ENCODE measurements at regions not wholly inside any gene's neighbourhood (a gene's known extent, or its start where the extent isn't known, plus 50 kb on each side); places are given as distances from the start of the nearest gene placed in this dataset.

DNA sequence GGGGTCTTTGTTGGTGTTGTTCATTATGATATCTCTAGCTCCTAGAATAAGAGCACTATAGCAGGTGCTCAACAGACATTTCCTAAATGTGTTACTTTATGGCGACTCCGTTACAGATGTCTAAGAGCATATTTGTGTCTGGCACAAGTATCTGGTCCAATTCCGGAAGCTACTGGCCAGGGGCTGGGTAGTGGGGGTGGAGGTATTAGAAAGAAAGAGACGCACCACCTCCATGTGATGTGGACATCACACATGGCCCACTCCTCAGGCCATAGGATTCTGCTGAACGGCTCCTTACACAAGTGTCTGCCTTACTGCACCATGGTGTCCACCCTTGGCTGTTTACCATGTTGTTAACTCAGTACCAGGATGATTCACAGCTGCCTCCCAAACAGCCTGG, 296.8 kb upstream of the MKI67 start:
- intact Hi-C loops (cut with micrococcal nuclease), result no loop called here
- DNase-seq, result no peak
- no peaks in the 10 kb centered on the region for H3K36me3 Mint-ChIP-seq (ENCODE audit: low read depth)
- H3K27ac Mint-ChIP-seq, result no peak overlapping the region
- no peaks in the 10 kb centered on the region for H3K9me3 Mint-ChIP-seq
- no peaks in the 10 kb centered on the region for H3K27me3 Mint-ChIP-seq
- H3K4me3 Mint-ChIP-seq, result no peak overlapping the region
- H3K4me1 Mint-ChIP-seq, result no peaks in the 10 kb centered on the region

DNA sequence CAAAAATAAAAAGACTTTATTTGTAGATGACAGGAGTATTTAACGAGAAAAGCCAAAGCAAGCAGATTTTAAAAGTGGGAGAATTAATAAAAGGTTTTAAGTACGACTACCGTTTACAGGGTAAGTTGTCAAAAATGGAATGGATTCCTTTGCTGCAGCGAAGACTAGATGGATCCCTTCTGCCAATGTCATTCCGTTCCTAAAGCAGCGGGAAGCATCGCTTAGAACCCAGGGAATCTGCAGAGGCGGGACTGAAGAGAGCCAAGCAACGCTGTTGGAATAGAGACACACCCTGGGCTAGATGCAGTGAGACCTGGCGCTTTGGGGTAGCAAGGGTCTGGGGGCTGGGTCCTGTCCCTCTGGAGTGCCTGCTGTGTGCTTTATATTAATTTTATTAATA, 303.1 kb upstream of the MKI67 start:
- H3K36me3 Mint-ChIP-seq (ENCODE audit: low read depth), result no peaks in the 10 kb centered on the region
- intact Hi-C loops (cut with micrococcal nuclease), result no loop called here
- no peak overlapping the region for H3K4me3 Mint-ChIP-seq

DNA sequence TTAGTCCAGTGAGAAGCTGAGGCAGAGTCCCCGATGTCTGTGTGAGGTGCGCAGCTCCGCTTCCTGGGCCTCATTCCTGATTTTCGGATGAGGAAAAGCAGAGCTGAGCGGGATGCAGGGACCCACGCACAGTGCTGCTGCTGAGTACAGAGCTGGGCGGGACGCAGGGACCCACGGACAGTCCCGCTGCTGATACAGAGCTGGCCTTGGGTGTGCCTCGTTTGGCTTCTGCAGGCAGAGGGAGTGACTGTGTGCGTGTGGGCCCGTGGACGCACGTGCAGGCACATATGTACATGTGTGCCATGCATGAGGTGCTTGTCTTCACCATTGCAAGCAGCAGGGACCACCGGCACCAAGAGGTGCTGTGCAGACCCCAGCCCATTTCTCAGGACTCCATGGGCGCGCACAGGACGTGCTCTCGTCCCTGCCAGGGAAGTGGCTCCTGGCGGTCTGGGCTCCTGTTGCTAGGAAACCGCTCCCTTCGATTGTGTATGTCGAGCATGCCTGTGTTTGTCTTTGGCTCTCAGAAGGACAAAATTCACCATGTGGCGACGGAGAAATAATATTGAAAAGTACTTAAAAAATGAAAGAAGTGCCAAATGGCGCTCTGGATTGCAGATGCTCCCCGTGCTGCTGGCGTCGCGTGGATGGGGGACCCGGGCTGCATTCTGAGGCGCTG, 303.8 kb upstream of the MKI67 start:
- H3K27me3 Mint-ChIP-seq, result no peaks in the 10 kb centered on the region
- no peak for DNase-seq
- no peak overlapping the region for H3K4me3 Mint-ChIP-seq
- no peaks in the 10 kb centered on the region for H3K9me3 Mint-ChIP-seq
- intact Hi-C loops (cut with micrococcal nuclease), result no loop called here
- H3K36me3 Mint-ChIP-seq (ENCODE audit: low read depth), result no peaks in the 10 kb centered on the region
- H3K27ac Mint-ChIP-seq, result no peak overlapping the region
- no peaks in the 10 kb centered on the region for H3K4me1 Mint-ChIP-seq

More for the DNA sequence above, 303.1 kb upstream of the MKI67 start:
- Mint-ChIP-seq H3K27me3 (no peaks in the 10 kb centered on the region), H3K9me3 (no peaks in the 10 kb centered on the region), H3K27ac (no peak overlapping the region), H3K4me1 (no peaks in the 10 kb centered on the region)
- DNase-seq, result no peak

DNA sequence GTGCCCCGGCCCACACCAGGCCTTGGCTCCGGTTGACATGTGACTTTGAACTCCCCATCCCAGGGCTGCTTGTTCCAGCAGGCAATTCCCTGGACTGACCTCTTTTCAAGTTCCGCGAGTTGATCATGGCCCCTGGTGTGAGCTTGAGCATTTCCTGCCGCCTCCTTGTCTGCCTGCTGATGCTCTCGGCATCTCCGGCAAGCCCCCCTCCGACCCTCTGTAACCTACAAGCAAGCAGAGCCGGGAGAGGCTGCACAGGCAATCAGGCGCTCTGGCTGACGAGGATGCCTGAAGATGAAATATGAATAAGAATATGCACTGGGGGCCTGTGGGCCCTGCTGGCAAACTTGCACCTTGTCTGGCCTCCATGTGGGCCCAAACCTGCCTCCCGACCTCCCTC, 304.9 kb upstream of the MKI67 start:
- Mint-ChIP-seq H3K9me3 (no peaks in the 10 kb centered on the region), H3K27ac (no peak overlapping the region), H3K4me3 (no peak overlapping the region), H3K27me3 (no peaks in the 10 kb centered on the region), H3K4me1 (no peaks in the 10 kb centered on the region), H3K36me3 (ENCODE audit: low read depth) (no peaks in the 10 kb centered on the region)
- no peak for DNase-seq
- intact Hi-C loops (cut with micrococcal nuclease), result no loop called here

DNA sequence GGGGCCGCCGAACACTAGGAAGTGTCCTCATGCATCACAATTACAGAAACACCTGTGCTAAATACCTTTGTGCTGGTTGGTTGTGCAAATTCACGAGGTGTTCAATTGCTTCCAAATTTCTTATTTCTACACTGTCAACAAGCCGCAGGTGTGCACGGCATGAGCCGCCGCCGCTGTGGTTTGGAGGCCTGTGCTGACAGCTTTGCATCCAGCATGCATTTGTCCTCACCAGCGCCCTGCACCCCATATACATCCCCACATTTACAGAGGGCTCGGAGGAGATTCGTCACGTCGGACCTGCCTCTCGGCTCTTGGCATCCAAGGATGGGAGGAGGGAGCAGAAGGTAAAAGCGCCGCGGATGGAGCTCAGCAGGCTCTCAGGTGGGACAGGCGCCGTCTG, 305.3 kb upstream of the MKI67 start:
- no peak overlapping the region for H3K4me3 Mint-ChIP-seq
- H3K36me3 Mint-ChIP-seq (ENCODE audit: low read depth), result no peaks in the 10 kb centered on the region
- DNase-seq, result no peak
- intact Hi-C loops (cut with micrococcal nuclease), result no loop called here
- no peaks in the 10 kb centered on the region for H3K4me1 Mint-ChIP-seq
- H3K27ac Mint-ChIP-seq, result no peak overlapping the region
- no peaks in the 10 kb centered on the region for H3K9me3 Mint-ChIP-seq
- H3K27me3 Mint-ChIP-seq, result no peaks in the 10 kb centered on the region

DNA sequence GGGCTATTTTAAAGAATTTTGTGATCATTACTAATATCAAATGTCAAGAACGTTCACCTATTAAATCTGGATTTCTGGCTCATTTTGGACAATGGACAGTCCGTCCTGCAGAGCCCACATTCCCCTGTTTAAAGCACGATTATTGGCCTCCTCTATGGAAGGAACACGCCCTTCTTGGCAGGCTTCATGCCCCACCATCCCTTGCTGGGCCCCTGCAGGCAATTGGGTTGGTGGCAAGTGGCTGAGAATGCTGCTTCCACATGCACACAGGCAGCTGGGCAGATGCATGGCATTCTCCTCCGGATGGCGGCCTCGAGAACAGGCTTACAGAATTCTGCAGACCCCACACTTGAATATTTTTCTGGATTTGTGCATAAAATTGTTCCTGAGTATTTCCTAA, 305.8 kb upstream of the MKI67 start:
- H3K27me3 Mint-ChIP-seq, result no peaks in the 10 kb centered on the region

DNA sequence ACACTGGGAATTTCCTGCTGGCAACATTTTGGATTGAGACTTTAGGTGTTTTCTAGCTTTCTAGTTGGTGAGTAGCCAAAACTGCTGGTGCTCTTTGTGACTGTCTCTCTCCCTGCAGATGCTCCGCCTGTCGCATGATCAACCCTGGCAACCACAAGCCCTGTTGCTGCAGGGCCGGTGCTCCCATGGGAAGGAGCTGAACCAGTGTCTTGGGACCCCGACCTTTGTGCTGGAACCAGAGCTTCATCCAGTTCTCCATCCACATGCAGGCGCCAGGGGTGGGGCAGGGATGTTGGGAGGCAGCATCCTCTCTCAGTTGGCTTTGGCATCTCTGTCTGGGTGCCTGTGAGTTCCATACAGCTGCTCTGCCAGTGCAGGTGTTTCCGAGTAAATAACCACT, 306.2 kb upstream of the MKI67 start:
- H3K27ac Mint-ChIP-seq, result no peak overlapping the region
- H3K27me3 Mint-ChIP-seq, result no peaks in the 10 kb centered on the region
- H3K9me3 Mint-ChIP-seq, result no peaks in the 10 kb centered on the region
- H3K4me1 Mint-ChIP-seq, result no peaks in the 10 kb centered on the region
- intact Hi-C loops (cut with micrococcal nuclease), result no loop called here
- no peak for DNase-seq
- H3K4me3 Mint-ChIP-seq, result no peak overlapping the region
- H3K36me3 Mint-ChIP-seq (ENCODE audit: low read depth), result no peaks in the 10 kb centered on the region

More for the DNA sequence above, 305.8 kb upstream of the MKI67 start:
- Mint-ChIP-seq H3K9me3 (no peaks in the 10 kb centered on the region), H3K4me3 (no peak overlapping the region), H3K4me1 (no peaks in the 10 kb centered on the region), H3K36me3 (ENCODE audit: low read depth) (no peaks in the 10 kb centered on the region), H3K27ac (no peak overlapping the region)
- intact Hi-C loops (cut with micrococcal nuclease), result no loop called here
- DNase-seq, result no peak

DNA sequence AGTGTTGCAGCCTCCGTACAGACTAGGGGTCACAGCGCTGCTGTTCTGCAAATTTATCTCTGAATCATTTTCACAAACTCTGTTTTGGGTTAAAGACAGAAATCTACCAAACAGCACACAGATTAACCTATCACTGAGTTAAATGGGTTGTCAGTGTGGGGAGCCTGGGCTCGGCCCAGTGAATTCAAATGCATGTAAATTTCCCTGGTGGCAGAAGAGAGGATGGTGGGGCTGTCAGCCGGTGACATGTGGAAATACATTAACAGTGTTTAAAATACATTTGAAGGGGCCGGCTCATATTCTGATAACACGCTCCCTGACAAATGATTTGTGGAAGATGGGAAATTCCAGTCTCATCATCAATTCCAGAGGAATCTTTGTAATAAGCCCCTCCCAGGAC, 309.6 kb upstream of the MKI67 start:
- H3K27ac Mint-ChIP-seq, result no peak overlapping the region
- DNase-seq, result no peak
- no peaks in the 10 kb centered on the region for H3K27me3 Mint-ChIP-seq
- intact Hi-C loops (cut with micrococcal nuclease), result no loop called here
- no peaks in the 10 kb centered on the region for H3K36me3 Mint-ChIP-seq (ENCODE audit: low read depth)
- H3K9me3 Mint-ChIP-seq, result no peaks in the 10 kb centered on the region
- H3K4me3 Mint-ChIP-seq, result no peak overlapping the region
- no peaks in the 10 kb centered on the region for H3K4me1 Mint-ChIP-seq

DNA sequence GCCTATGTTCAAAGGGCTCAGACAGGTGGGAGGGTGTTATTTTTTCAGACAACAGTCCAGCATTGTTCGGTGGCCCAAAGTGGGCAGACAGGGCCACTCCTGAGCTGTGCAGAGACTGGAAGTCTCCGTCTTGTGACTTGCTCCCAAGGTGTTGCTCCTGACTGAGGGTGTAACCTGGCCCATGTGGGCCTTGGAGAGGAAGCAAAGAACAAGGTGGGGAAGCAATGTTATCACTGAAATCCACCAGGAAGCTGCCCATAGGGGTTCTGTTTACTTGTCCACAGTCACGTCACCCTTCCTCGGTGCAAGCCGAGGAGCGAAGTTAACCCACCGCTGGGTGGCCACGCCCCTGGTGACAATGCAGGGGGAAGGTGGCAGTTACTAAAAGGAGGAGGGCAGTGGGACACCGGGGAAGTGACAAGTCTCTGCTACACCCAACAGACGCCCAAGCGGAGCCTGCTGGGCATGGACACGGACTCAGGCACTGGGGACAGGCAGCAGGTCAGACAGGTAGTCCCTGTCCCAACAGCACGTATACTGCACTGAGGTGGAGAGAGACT, 311.6 kb upstream of the MKI67 start:
- Mint-ChIP-seq H3K4me1 (no peaks in the 10 kb centered on the region), H3K9me3 (no peaks in the 10 kb centered on the region), H3K27ac (no peak overlapping the region), H3K36me3 (ENCODE audit: low read depth) (no peaks in the 10 kb centered on the region), H3K27me3 (peaks cover 2% of the 10 kb centered on the region), H3K4me3 (no peak overlapping the region)
- intact Hi-C loops (cut with micrococcal nuclease), result no loop called here
- no peak for DNase-seq

DNA sequence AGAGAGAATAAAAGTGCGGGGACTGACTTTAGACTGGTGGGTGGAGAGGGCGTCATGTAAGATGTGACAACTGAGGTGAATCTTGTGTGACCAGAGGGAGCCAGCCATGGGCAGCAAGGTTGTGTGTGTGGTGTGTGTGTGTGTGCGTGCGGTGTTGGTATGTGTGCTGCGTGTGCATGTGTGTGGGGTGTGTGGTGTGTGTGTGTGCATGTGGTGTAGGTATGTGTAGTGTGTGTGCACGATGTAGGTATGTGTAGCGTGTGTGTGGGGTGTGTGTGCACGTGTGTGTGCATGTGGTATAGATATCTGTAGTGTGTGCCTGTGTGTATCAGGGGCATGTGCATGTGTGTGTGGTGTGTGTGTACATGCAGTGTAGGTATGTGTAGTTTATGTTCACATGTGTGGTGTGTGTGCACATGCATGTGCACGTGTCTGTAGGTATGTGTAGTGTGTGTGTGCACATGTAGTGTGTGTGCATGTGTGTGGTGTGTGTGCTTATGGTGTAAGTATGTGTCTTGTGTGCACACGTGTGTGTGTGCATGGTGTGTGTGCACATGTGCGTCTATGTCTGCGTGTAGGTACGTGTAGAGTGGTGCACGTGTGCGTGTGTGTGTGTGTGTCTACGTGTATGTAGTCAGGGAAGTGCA, 312.3 kb upstream of the MKI67 start:
- no peak for DNase-seq
- intact Hi-C loops (cut with micrococcal nuclease), result no loop called here
- Mint-ChIP-seq H3K9me3 (no peaks in the 10 kb centered on the region), H3K4me3 (no peak overlapping the region), H3K4me1 (no peaks in the 10 kb centered on the region), H3K36me3 (ENCODE audit: low read depth) (no peaks in the 10 kb centered on the region), H3K27ac (no peak overlapping the region), H3K27me3 (peaks cover 2% of the 10 kb centered on the region)

DNA sequence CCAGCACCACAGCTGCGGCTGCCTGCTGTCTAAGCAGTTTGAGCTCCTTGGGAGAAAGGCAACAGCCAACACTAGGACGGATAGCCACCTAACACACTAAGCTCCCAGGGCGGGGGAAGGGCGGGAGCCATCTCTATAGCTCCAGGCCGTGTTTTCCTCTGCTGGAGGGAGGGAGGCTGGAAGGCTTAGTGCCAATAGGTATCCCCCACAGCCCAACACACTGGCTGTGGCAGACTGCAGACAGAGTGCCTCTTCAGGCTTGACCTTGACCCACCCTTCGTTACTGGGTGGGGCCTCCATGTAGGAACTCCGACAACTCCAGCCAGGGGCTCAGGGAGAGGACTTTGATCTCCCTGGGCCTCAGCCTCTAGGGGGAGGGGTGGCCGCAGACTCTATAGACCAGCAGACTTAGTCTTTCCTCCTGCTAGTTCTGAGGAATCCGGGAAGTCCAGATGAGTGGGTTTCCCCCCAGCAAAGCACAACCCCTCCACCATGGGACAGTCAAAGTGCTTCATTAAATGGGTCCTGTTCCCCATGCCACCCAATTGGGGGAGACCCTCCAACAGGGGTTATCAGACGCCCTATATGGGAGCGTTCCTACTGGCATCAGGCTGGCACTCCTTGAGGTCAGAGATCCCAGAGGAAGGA, 314.4 kb upstream of the MKI67 start:
- intact Hi-C loops (cut with micrococcal nuclease), result no loop called here
- no peak overlapping the region for H3K4me3 Mint-ChIP-seq
- H3K9me3 Mint-ChIP-seq, result no peaks in the 10 kb centered on the region
- H3K36me3 Mint-ChIP-seq (ENCODE audit: low read depth), result no peaks in the 10 kb centered on the region
- peaks cover 2% of the 10 kb centered on the region for H3K27me3 Mint-ChIP-seq
- H3K27ac Mint-ChIP-seq, result no peak overlapping the region
- no peaks in the 10 kb centered on the region for H3K4me1 Mint-ChIP-seq
- no peak for DNase-seq

DNA sequence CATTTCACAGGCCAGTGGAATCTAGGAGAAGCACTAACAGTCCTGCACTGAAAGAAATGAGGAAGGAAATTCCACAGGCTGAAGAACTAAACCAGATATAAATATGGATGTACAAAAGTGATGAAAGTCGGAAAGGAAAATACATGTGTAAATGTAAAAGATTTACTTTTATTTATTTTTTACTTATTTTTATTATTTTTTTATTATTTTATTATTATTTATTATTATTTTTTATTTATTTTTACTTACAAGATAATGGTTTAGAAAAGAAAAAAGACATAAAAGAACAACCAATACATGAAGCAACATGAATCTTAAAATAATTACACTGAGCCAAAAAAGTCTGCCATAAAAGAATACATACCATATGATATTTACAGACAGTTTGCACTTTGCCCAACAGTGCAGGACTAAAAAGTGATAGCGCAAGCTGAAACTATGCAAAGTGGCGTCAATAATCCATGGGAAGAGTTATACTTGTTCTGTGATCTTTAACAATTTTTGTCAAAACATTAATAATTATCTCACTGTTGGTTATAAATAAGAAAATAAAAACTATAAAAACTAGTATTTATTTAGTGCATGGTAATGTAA, 317.8 kb upstream of the MKI67 start:
- no peak overlapping the region for H3K4me3 Mint-ChIP-seq
- H3K4me1 Mint-ChIP-seq, result no peaks in the 10 kb centered on the region
- DNase-seq, result no peak
- H3K27me3 Mint-ChIP-seq, result peaks cover 2% of the 10 kb centered on the region
- intact Hi-C loops (cut with micrococcal nuclease), result no loop called here
- H3K9me3 Mint-ChIP-seq, result no peaks in the 10 kb centered on the region
- no peak overlapping the region for H3K27ac Mint-ChIP-seq
- no peaks in the 10 kb centered on the region for H3K36me3 Mint-ChIP-seq (ENCODE audit: low read depth)

DNA sequence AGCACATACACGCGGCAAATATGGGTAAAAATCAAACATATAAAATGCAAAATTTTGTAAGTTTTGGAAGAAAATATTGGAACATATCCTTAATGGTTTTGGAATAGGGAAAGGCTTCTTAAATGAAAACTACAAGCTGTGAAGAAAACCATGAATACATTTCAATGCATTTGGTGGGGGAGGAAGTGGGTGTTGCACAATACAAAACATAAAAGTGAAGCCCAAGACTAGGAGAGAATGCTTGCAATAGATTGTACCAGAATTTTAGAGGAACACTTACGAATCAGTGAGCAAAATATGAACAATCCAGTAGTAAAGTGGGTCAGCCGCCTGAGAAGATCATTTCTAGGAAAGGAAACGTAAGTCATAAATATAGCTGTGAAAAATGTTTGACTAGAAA, 322.6 kb upstream of the MKI67 start:
- no peak for DNase-seq
- Mint-ChIP-seq H3K27me3 (no peaks in the 10 kb centered on the region), H3K9me3 (no peaks in the 10 kb centered on the region), H3K4me3 (no peak overlapping the region), H3K4me1 (no peaks in the 10 kb centered on the region), H3K27ac (no peak overlapping the region), H3K36me3 (ENCODE audit: low read depth) (no peaks in the 10 kb centered on the region)
- intact Hi-C loops (cut with micrococcal nuclease), result no loop called here

DNA sequence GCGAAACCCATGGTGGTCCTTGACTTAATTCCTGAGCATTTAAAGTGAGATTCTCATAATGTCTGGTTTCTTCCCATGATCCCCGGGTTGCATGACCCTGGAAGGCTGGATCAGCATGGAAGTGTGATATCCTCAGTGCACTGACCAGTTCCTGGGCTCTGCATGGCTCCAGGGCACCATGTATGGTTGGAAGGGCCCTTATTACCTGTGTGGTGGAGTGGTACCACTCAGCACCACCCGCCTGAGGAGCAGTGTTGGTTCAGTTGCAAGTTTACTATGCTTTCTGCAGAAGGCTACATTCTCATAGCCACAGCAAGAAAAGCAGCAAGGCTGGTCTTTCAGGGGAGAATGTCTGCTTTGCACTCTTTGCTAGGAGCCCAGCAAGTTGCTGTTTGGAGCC, 325.7 kb upstream of the MKI67 start:
- intact Hi-C loops (cut with micrococcal nuclease), result no loop called here
- H3K9me3 Mint-ChIP-seq, result no peaks in the 10 kb centered on the region
- H3K4me1 Mint-ChIP-seq, result no peaks in the 10 kb centered on the region
- DNase-seq, result no peak
- H3K4me3 Mint-ChIP-seq, result no peak overlapping the region
- no peaks in the 10 kb centered on the region for H3K27me3 Mint-ChIP-seq
- H3K27ac Mint-ChIP-seq, result no peak overlapping the region
- no peaks in the 10 kb centered on the region for H3K36me3 Mint-ChIP-seq (ENCODE audit: low read depth)

All from activated CD4-positive, alpha-beta T cell treated with anti-CD3 and anti-CD28 coated beads, Interleukin-2, amount 10 ng/mL, durations not matched to agents 24 days and 14 days (primary cell).